IMR-90 (cell line): ENCODE measurements at regions not wholly inside any gene's neighbourhood (a gene's known extent, or its start where the extent isn't known, plus 50 kb on each side); places are given as distances from the start of the nearest gene placed in this dataset.

Source experiments
- ATAC-seq: fragments of 200-7000 bp; cut with Tn5 transposase; 2 replicates; pipeline ENCODE4 v1.9.1; 2020; ENCODE audit warnings: low read depth, mild to moderate bottlenecking, moderate library complexity
- BruUV-seq: library from RNA; stranded (reverse); fragments of 400-500 nt; replicated peaks from 2 replicates; lab custom pipeline; 2021; lab: Mats Ljungman, UMichigan
- CTCF ChIA-PET: fragments of 300-600 bp; formaldehyde crosslinking; extraction: SDS; loops from one replicate; lab custom pipeline; 2021; ENCODE audit warnings: antibody characterized with exemption; lab: Yijun Ruan, JAX
- POLR2A ChIA-PET: fragments of 300-600 bp; sonication (Branson Sonifier 250); formaldehyde crosslinking; loops from one replicate; lab custom pipeline; 2022; ENCODE audit warnings: antibody characterized with exemption; ENCODE audit not compliant: unreplicated experiment; lab: Charles Lee
- DNase-seq: peaks from one replicate; pipeline ENCODE4 v3.0.0; 2013
- H2AFZ ChIP-seq: replicated peaks from 2 replicates; pipeline ENCODE3; 2013; ENCODE audit warnings: low read length, mild to moderate bottlenecking; ENCODE audit not compliant: poor library complexity
- H2AK5ac ChIP-seq: 2 replicates; pipeline ENCODE4 v1.6.1; 2013; ENCODE audit warnings: low read depth, low read length, inconsistent platforms
- H2AK9ac ChIP-seq: replicated peaks from 2 replicates; pipeline ENCODE3; 2013; ENCODE audit warnings: mild to moderate bottlenecking, low read depth, low read length, moderate library complexity; ENCODE audit not compliant: poor library complexity
- H2BK120ac ChIP-seq: 2 replicates; pipeline ENCODE4 v1.6.1; 2013; ENCODE audit warnings: low read depth, low read length, inconsistent platforms
- H2BK15ac ChIP-seq: 3 replicates; pipeline ENCODE4 v1.6.1; 2013; ENCODE audit warnings: low read depth, low read length, inconsistent platforms
- H2BK20ac ChIP-seq: 2 replicates; pipeline ENCODE4 v1.6.1; 2013; ENCODE audit warnings: low read depth, mild to moderate bottlenecking, inconsistent platforms, low read length, moderate library complexity
- H2BK5ac ChIP-seq: 2 replicates; pipeline ENCODE4 v1.6.1; 2013; ENCODE audit warnings: mild to moderate bottlenecking, low read depth, low read length, inconsistent platforms; ENCODE audit not compliant: poor library complexity, severe bottlenecking
- H3K14ac ChIP-seq: replicated peaks from 2 replicates; pipeline ENCODE4 v1.6.1; 2013; ENCODE audit warnings: low read depth, low read length, inconsistent platforms
- H3K18ac ChIP-seq: 2 replicates; pipeline ENCODE4 v1.6.1; 2013; ENCODE audit warnings: low read depth, low read length, control low read depth
- H3K23ac ChIP-seq: 2 replicates; pipeline ENCODE4 v1.6.1; 2013; ENCODE audit warnings: low read depth, low read length, inconsistent platforms
- H3K27ac ChIP-seq: 2 replicates; pipeline ENCODE4 v1.5.1; 2013; ENCODE audit warnings: mild to moderate bottlenecking, control low read depth, low read length; ENCODE audit not compliant: insufficient read depth
- H3K27me3 ChIP-seq: 2 replicates; pipeline ENCODE4 v1.6.1; 2013; ENCODE audit warnings: low read length; ENCODE audit not compliant: control insufficient read depth, insufficient read depth
- H3K36me3 ChIP-seq: 2 replicates; pipeline ENCODE4 v1.6.1; 2013; ENCODE audit warnings: low read length, mixed read lengths; ENCODE audit not compliant: control insufficient read depth, insufficient read depth
- H3K4ac ChIP-seq: 2 replicates; pipeline ENCODE4 v1.6.1; 2013; ENCODE audit warnings: low read depth, low read length, inconsistent platforms
- H3K4me1 ChIP-seq: 2 replicates; pipeline ENCODE4 v1.6.1; 2013; ENCODE audit warnings: low read length, mixed read lengths; ENCODE audit not compliant: control insufficient read depth, insufficient read depth
- H3K4me2 ChIP-seq: 2 replicates; pipeline ENCODE4 v1.6.1; 2013; ENCODE audit warnings: low read depth, mild to moderate bottlenecking, control low read depth, low read length, moderate library complexity
- H3K4me3 ChIP-seq: 2 replicates; pipeline ENCODE4 v1.5.1; 2013; ENCODE audit warnings: low read depth, mild to moderate bottlenecking, control low read depth, low read length, moderate library complexity; ENCODE audit not compliant: insufficient read depth
- H3K56ac ChIP-seq: 2 replicates; pipeline ENCODE4 v1.6.1; 2013; ENCODE audit warnings: low read length, inconsistent platforms; ENCODE audit not compliant: insufficient read depth; ENCODE audit errors: extremely low read depth
- H3K79me1 ChIP-seq, 2 experiments: 2 replicates each; pipeline ENCODE4 v1.6.1; 2013; ENCODE audit warnings: low read length in 2 of 2, inconsistent platforms in 1 of 2, low read depth in 1 of 2
- H3K9ac ChIP-seq: 2 replicates; pipeline ENCODE4 v1.6.1; 2013; ENCODE audit warnings: low read depth, low read length, control low read depth
- H3K9me1 ChIP-seq: 2 replicates; pipeline ENCODE4 v1.6.1; 2013; ENCODE audit warnings: low read length, inconsistent platforms; ENCODE audit not compliant: insufficient read depth
- H3K9me3 ChIP-seq: 2 replicates; pipeline ENCODE4 v1.6.1; 2013; ENCODE audit warnings: low read length; ENCODE audit not compliant: control insufficient read depth, insufficient read depth
- H4K20me1 ChIP-seq: 2 replicates; pipeline ENCODE4 v1.6.1; 2013; ENCODE audit warnings: low read length, inconsistent platforms; ENCODE audit not compliant: insufficient read depth
- H4K5ac ChIP-seq: 2 replicates; pipeline ENCODE4 v1.6.1; 2013; ENCODE audit warnings: mild to moderate bottlenecking, low read depth, low read length, control low read depth
- H4K8ac ChIP-seq, 2 experiments: 2 replicates each; pipeline ENCODE4 v1.6.1; 2013; ENCODE audit warnings: low read depth in 2 of 2, low read length in 2 of 2, control low read depth in 1 of 2, inconsistent platforms in 1 of 2
- H4K91ac ChIP-seq: 2 replicates; pipeline ENCODE4 v1.6.1; 2013; ENCODE audit warnings: low read depth, low read length, inconsistent platforms; ENCODE audit not compliant: insufficient read depth
- BHLHE40 ChIP-seq: fragments of 150-350 bp; IDR thresholded peaks from 2 replicates; pipeline ENCODE4 v1.6.1; 2016; ENCODE audit warnings: mild to moderate bottlenecking, low read depth, low read length
- CEBPB ChIP-seq: IDR thresholded peaks from 2 replicates; pipeline ENCODE4 v1.6.1; 2012; ENCODE audit warnings: low read depth, low read length, improper control_type of control experiment
- RAD21 ChIP-seq: IDR thresholded peaks from 2 replicates; pipeline ENCODE4 v1.6.1; 2012; ENCODE audit warnings: low read length, improper control_type of control experiment
- RFX5 ChIP-seq: IDR thresholded peaks from 2 replicates; pipeline ENCODE4 v1.8.0; 2012; ENCODE audit warnings: low read depth, mild to moderate bottlenecking, low read length, moderate library complexity
- WGBS, 2 experiments: methylation state at CpG; one replicate each; pipeline versions ENCODE4 v1.1.5 to v1.1.7; 2013; ENCODE audit warnings: missing lambda C conversion rate in 2 of 2; ENCODE audit not compliant: insufficient read length in 1 of 2; ENCODE audit errors: extremely low coverage in 2 of 2; 5-methylcytosine and 5-hydroxymethylcytosine counted together
- dilution Hi-C: fragments of 300-500 bp; cut with HindIII; formaldehyde crosslinking; loops from one replicate; pipeline ENCODE4 v1.14.3; 2018; ENCODE audit warnings: low sequenced_read_pairs; ENCODE audit not compliant: unreplicated experiment
- in situ Hi-C: fragments of 300-500 bp; cut with MboI; formaldehyde crosslinking; loops from 3 replicates; pipeline ENCODE4 v1.14.3; 2019; ENCODE audit warnings: low sequenced_read_pairs, inconsistent platforms, mixed read lengths
- intact Hi-C: fragments of 100-400 bp; cut with micrococcal nuclease; formaldehyde crosslinking; loops from 2 replicates; pipeline ENCODE4 v1.10.0; 2022

DNA sequence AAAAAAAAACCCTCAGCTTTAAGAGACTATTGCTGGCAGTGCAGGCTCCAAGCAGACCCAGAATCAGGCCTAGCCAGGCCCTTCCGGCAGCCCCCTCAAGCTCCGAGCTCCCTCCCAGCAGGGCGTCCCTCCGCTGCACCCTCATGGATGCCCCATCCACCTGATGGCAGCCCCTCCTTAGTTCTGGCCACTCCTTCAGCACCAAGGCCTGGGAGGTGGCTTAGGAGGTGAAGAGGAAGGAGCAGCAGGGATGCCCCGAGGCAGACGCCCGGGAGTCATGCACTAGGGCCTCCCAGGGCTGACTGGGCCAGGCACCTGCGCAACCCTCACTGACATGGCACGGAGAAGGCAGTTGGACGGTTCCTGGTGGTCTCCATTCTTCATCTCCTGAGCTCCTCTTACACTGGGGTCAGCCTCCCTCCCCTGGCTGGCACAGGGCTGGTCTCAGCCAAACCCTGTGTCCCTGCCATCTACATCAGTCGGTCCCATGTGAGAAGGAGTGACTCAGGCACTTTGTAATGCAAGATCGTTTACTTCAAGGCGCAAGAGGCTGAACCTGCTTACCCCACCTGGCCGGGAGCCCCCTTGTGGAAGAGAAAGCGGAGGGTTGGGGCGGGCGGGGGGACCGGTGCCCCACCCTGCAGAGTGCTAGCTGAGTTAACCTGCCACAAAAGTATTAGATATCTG lies 53.5 kb upstream of the ID2 start:
- no TSS peak for BruUV-seq
- Histone ChIP-seq H3K4me3 (no peak overlapping the region), H3K9me1 (peaks cover 10% of the 10 kb centered on the region), H2BK5ac (no peak overlapping the region), H3K4ac (peak overlapping the region; percentile 64; the same call in 1 of the 2 replicates), H4K91ac (peak overlapping the region; percentile 20; the same call in 1 of the 2 replicates), H3K56ac (no peak overlapping the region), H3K9ac (no peak overlapping the region), H3K23ac (no peak overlapping the region), H3K79me1 (peaks cover 0 to 3% of the 10 kb centered on the region in 2 experiments; a peak in 1 of 4 replicates), H3K18ac (no peak overlapping the region), H4K5ac (no peak overlapping the region), H3K9me3 (no peaks in the 10 kb centered on the region), H4K20me1 (no peaks in the 10 kb centered on the region), H3K27ac (no peak overlapping the region), H4K8ac (no peak overlapping the region), H2BK20ac (no peak overlapping the region), H2BK120ac (peak overlapping the region; percentile 19; the same call in 1 of the 2 replicates), H2AFZ (no peak overlapping the region), H3K27me3 (no peaks in the 10 kb centered on the region), H3K4me1 (peaks cover 8% of the 10 kb centered on the region), H2AK5ac (peak overlapping the region; percentile 23; the same call in 1 of the 2 replicates), H2AK9ac (no peak overlapping the region), H3K14ac (no peak overlapping the region), H3K36me3 (no peaks in the 10 kb centered on the region), H3K4me2 (no peak overlapping the region), H2BK15ac (no peak overlapping the region; the same call in 2 of the 3 replicates)
- TF ChIP-seq CEBPB (no peak), RFX5 (no peak), BHLHE40 (no peak), RAD21 (no peak)
- WGBS, 2 experiments: 84% methylated on average over 8 of the region's 18 CpGs; no CpG with 5 or more reads in 1 of the 2 experiments
- ChIA-PET CTCF (interaction anchor here (0.6 kb wide), 1 partner anchor 903 kb away, joined by 3 read pairs; no protein-coding TSS in a partner anchor), POLR2A (no interaction called here)
- in situ Hi-C loops (no loop called here), intact Hi-C loops (no loop called here), dilution Hi-C loops (no loop called here)
- DNase-seq (peak; percentile 8), ATAC-seq (no peak)
